SK-N-SH (cell line): ENCODE measurements at regions not wholly inside any gene's neighbourhood (a gene's known extent, or its start where the extent isn't known, plus 50 kb on each side); places are given as distances from the start of the nearest gene placed in this dataset.

ENCODE experiments used
- CTCF ChIA-PET: fragments of 300-600, 350-600 bp; formaldehyde crosslinking; extraction: SDS; loops from one replicate; lab custom pipeline; 2021; lab: Yijun Ruan, JAX
- POLR2A ChIA-PET: fragments of 350-600 bp; sonication (Branson Sonifier 250); formaldehyde crosslinking; extraction: SDS; loops from one replicate; lab custom pipeline; 2020; ENCODE audit warnings: antibody characterized with exemption, inconsistent platforms; lab: Yijun Ruan, JAX
- DNase-seq: peaks from one replicate; pipeline ENCODE4 v3.0.0; 2012
- H2AFZ ChIP-seq: fragments of 200-600 bp; sonication (generic); 2 replicates; pipeline ENCODE4 v1.8.1; 2016; ENCODE audit warnings: antibody characterized with exemption, mild to moderate bottlenecking, low read depth
- H3F3A ChIP-seq: fragments of 200-600 bp; sonication (generic); replicated peaks from 2 replicates; pipeline ENCODE3; 2016; ENCODE audit warnings: antibody characterized with exemption, mild to moderate bottlenecking; ENCODE audit not compliant: insufficient read depth
- H3K27ac ChIP-seq, 2 experiments: fragments of 200-500 bp in 1 of 2; fragments of 200-600 bp in 1 of 2; sonication (Bioruptor generic) in 1 of 2; sonication (generic), shearing (Covaris generic) in 1 of 2; 2 replicates each; pipeline versions ENCODE4 v1.5.1 to v1.6.1; 2014 to 2016; ENCODE audit warnings: low read depth in 2 of 2, inconsistent platforms in 1 of 2, low read length in 1 of 2, mild to moderate bottlenecking in 1 of 2, mixed read lengths in 1 of 2
- H3K27me3 ChIP-seq: fragments of 200-600 bp; sonication (generic), shearing (Covaris generic); 2 replicates; pipeline ENCODE4 v1.6.1; 2016; ENCODE audit warnings: mixed run types; ENCODE audit not compliant: insufficient read depth
- H3K36me3 ChIP-seq, 2 experiments: fragments of 200-500 bp in 1 of 2; fragments of 200-600 bp in 1 of 2; sonication (Bioruptor generic) in 1 of 2; sonication (generic) in 1 of 2; replicated peaks in 1 of 2; 2 replicates each; pipeline versions ENCODE3 to v1.5.1; 2014 to 2016; ENCODE audit warnings: low read length in 1 of 2, mild to moderate bottlenecking in 1 of 2; ENCODE audit not compliant: insufficient read depth in 2 of 2, control insufficient read depth in 1 of 2
- H3K4me1 ChIP-seq, 2 experiments: fragments of 200-500 bp in 1 of 2; fragments of 200-600 bp in 1 of 2; sonication (Bioruptor generic) in 1 of 2; sonication (generic), shearing (Covaris generic) in 1 of 2; 2 replicates each; pipeline versions ENCODE4 v1.5.1 to v1.6.1; 2014 to 2016; ENCODE audit warnings: low read depth in 1 of 2, low read length in 1 of 2, mixed run types in 1 of 2; ENCODE audit not compliant: insufficient read depth in 2 of 2, control insufficient read depth in 1 of 2
- H3K4me2 ChIP-seq: fragments of 200-600 bp; sonication (generic), shearing (Covaris generic); 2 replicates; pipeline ENCODE4 v1.6.1; 2017; ENCODE audit warnings: mixed run types
- H3K4me3 ChIP-seq, 2 experiments: fragments of 200-500 bp in 1 of 2; fragments of 200-600 bp in 1 of 2; sonication (Bioruptor generic) in 1 of 2; sonication (generic), shearing (Covaris generic) in 1 of 2; 2 replicates each; pipeline versions ENCODE4 v1.5.1 to v1.8.1; 2014 to 2016; ENCODE audit warnings: low read depth in 2 of 2, inconsistent platforms in 1 of 2, low read length in 1 of 2, mild to moderate bottlenecking in 1 of 2, mixed read lengths in 1 of 2, moderate library complexity in 1 of 2
- H3K79me2 ChIP-seq: fragments of 200-600 bp; sonication (generic); 2 replicates; pipeline ENCODE4 v1.8.1; 2017; ENCODE audit warnings: mild to moderate bottlenecking; ENCODE audit not compliant: insufficient read depth
- H3K9ac ChIP-seq: fragments of 200-600 bp; sonication (generic); 2 replicates; pipeline ENCODE4 v1.6.1; 2017; ENCODE audit warnings: mixed run types
- H3K9me2 ChIP-seq: fragments of 200-600 bp; sonication (generic); 2 replicates; pipeline ENCODE4 v1.6.1; 2017; ENCODE audit warnings: mixed run types
- H3K9me3 ChIP-seq: fragments of 200-600 bp; sonication (generic); 2 replicates; pipeline ENCODE4 v1.6.1; 2017; ENCODE audit warnings: mixed run types, mild to moderate bottlenecking, moderate library complexity
- H4K20me1 ChIP-seq: fragments of 200-600 bp; sonication (generic); 2 replicates; pipeline ENCODE4 v1.6.1; 2017; ENCODE audit warnings: mild to moderate bottlenecking, mixed run types; ENCODE audit not compliant: insufficient read depth
- CTCF ChIP-seq: fragments of 200-600 bp; sonication (generic); IDR thresholded peaks from 2 replicates; pipeline ENCODE4 v1.6.1; 2017; ENCODE audit warnings: antibody characterized with exemption, mild to moderate bottlenecking, moderate library complexity
- FOXJ3 ChIP-seq: sonication (generic); formaldehyde crosslinking; IDR thresholded peaks from 2 replicates; pipeline ENCODE4 v1.5.1; 2020; ENCODE audit warnings: mild to moderate bottlenecking, missing genetic modification reagents
- IRF3 ChIP-seq: fragments of 150-350 bp; IDR thresholded peaks from 2 replicates; pipeline ENCODE4 v1.6.1; 2016; ENCODE audit warnings: mild to moderate bottlenecking, low read depth, low read length
- MXI1 ChIP-seq: IDR thresholded peaks from 2 replicates; pipeline ENCODE4 v1.6.1; 2012; ENCODE audit warnings: mild to moderate bottlenecking, low read depth, low read length, improper control_type of control experiment
- POLR2AphosphoS5 ChIP-seq: IDR thresholded peaks from 2 replicates; pipeline ENCODE4 v1.6.1; 2012; ENCODE audit warnings: low read depth, low read length
- RFX5 ChIP-seq: IDR thresholded peaks from 2 replicates; pipeline ENCODE4 v1.6.1; 2012; ENCODE audit warnings: mild to moderate bottlenecking, improper control_type of control experiment, low read length
- TCF12 ChIP-seq: IDR thresholded peaks from 2 replicates; pipeline ENCODE4 v1.4.0; 2012
- WGBS: methylation state at CpG from one replicate; pipeline ENCODE4 v1.1.6; 2017; ENCODE audit warnings: low lambda C conversion rate; 5-methylcytosine and 5-hydroxymethylcytosine counted together

- H3K4me1 ChIP-seq = no peaks in the 10 kb centered on the region
- POLR2A ChIA-PET = no interaction called here
- H3K79me2 ChIP-seq = no peaks in the 10 kb centered on the region
- H3K27me3 ChIP-seq = no peaks in the 10 kb centered on the region
- H2AFZ ChIP-seq = no peak overlapping the region
- no peak overlapping the region for H3K27ac ChIP-seq
- 8% methylated on average over 1 of the region's 1 CpG for WGBS
- H3K4me2 ChIP-seq = no peak overlapping the region
- H3K9me2 ChIP-seq = no peaks in the 10 kb centered on the region
- H3K9ac ChIP-seq = no peak overlapping the region
- H3K4me3 ChIP-seq = no peak overlapping the region
- TF ChIP-seq RFX5 (no peak), FOXJ3 (no peak), MXI1 (no peak), CTCF (no peak), POLR2AphosphoS5 (no peak)
- H3K9me3 ChIP-seq = no peaks in the 10 kb centered on the region
- CTCF ChIA-PET = no interaction called here
- H3K36me3 ChIP-seq = no peaks in the 10 kb centered on the region
- H3F3A ChIP-seq = no peaks in the 10 kb centered on the region
- H4K20me1 ChIP-seq = no peaks in the 10 kb centered on the region
- DNase-seq = no peak
These were observed 312.8 kb downstream of the TAF11L14 start for GRCh38 chr5:17947029-17947428.

DNA sequence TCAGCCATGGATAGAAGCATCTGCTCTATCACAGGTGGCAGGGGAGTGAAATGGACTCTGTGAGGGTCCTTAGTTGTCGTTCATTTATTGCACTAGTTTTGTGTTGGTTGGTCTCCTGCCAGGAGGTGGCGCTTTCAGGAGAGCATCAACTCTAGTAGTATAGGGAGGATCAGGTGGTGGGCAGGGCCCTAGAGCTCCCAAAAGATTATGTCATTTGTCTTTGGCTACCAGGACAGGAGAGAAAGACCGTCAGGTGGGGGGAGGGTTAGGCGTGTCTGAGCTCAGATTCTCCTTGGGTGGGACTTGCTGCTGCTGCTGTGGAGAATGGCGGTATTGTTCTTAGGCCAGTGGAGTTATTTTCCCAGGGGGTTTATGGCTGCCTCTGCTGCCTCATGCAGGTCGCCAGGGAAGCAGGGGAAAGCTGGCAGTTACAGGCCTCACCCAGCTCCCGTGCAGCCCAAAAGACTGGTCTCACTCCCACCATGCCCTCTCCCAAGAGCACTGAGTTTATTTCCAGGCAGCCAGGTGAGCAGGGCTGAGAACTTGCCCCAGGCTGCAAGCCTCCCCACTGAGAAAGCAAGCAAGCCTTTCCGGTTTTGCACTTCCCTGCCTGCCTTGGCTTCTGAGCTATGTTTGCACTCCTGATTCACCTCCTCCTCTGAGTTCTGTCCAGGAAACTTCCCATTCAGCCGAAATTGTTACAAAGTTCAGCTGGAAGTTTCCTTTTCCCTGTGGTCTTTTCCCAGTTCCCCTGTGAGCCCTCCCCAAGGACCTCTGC, 317.3 kb downstream of the TAF11L14 start:
- no peaks in the 10 kb centered on the region for H3K9me2 ChIP-seq
- CTCF ChIA-PET = no interaction called here
- H3K4me1 ChIP-seq = no peaks in the 10 kb centered on the region
- no peaks in the 10 kb centered on the region for H3K79me2 ChIP-seq
- DNase-seq = no peak
- H3K27me3 ChIP-seq = no peaks in the 10 kb centered on the region
- H4K20me1 ChIP-seq = no peaks in the 10 kb centered on the region
- H3K27ac ChIP-seq = no peak overlapping the region
- H3K4me3 ChIP-seq = no peak overlapping the region
- H3K36me3 ChIP-seq = no peaks in the 10 kb centered on the region
- H3K4me2 ChIP-seq = no peak overlapping the region
- WGBS = 10% methylated on average over 9 of the region's 9 CpGs
- no peaks in the 10 kb centered on the region for H3K9me3 ChIP-seq
- POLR2A ChIA-PET = no interaction called here
- TF ChIP-seq TCF12 = no peak
- TF ChIP-seq, all 33 proteins: peak for 0
- Histone ChIP-seq H2AFZ (no peak overlapping the region), H3K9ac (no peak overlapping the region), H3F3A (no peaks in the 10 kb centered on the region)

- TF ChIP-seq IRF3 = no peak
- TF ChIP-seq, all 33 proteins: peak for 0
- Histone ChIP-seq H4K20me1 (no peaks in the 10 kb centered on the region), H3K9ac (no peak overlapping the region), H3K4me3 (no peak overlapping the region), H3K4me2 (no peak overlapping the region), H3K4me1 (no peaks in the 10 kb centered on the region), H3K9me3 (no peaks in the 10 kb centered on the region), H3K36me3 (no peaks in the 10 kb centered on the region), H3F3A (no peaks in the 10 kb centered on the region), H3K79me2 (no peaks in the 10 kb centered on the region), H3K9me2 (no peaks in the 10 kb centered on the region), H2AFZ (no peak overlapping the region), H3K27ac (no peak overlapping the region), H3K27me3 (no peaks in the 10 kb centered on the region)
- ChIA-PET POLR2A (no interaction called here), CTCF (no interaction called here)
- DNase-seq = no peak
- 10% methylated on average over 4 of the region's 4 CpGs for WGBS
These were observed 318.0 kb downstream of the TAF11L14 start for GRCh38 chr5:17952231-17952630.
